Endothelial cell (in vitro differentiated cells): ENCODE measurements at regions not wholly inside any gene's neighbourhood (a gene's known extent, or its start where the extent isn't known, plus 50 kb on each side); places are given as distances from the start of the nearest gene placed in this dataset.

Experiments
- DNase-seq: peaks from one replicate; pipeline ENCODE4 v3.0.0; 2021; ENCODE audit warnings: low spot score
- H3K27ac Mint-ChIP-seq: one replicate; pipeline ENCODE4 v1.8.0; 2021; ENCODE audit warnings: mixed read lengths, inconsistent platforms; ENCODE audit not compliant: unreplicated experiment
- H3K27me3 Mint-ChIP-seq: one replicate; pipeline ENCODE4 v1.8.0; 2021; ENCODE audit warnings: mild to moderate bottlenecking, moderate library complexity, mixed read lengths, inconsistent platforms; ENCODE audit not compliant: unreplicated experiment
- H3K36me3 Mint-ChIP-seq: one replicate; pipeline ENCODE4 v1.8.0; 2021; ENCODE audit warnings: mild to moderate bottlenecking, low read depth, mixed read lengths, inconsistent platforms; ENCODE audit not compliant: unreplicated experiment
- H3K4me1 Mint-ChIP-seq: one replicate; pipeline ENCODE4 v1.8.0; 2021; ENCODE audit warnings: mild to moderate bottlenecking, mixed read lengths, inconsistent platforms; ENCODE audit not compliant: unreplicated experiment
- H3K4me3 Mint-ChIP-seq: one replicate; pipeline ENCODE4 v1.8.0; 2021; ENCODE audit warnings: mild to moderate bottlenecking, mixed read lengths, inconsistent platforms; ENCODE audit not compliant: unreplicated experiment
- H3K9me3 Mint-ChIP-seq: one replicate; pipeline ENCODE4 v1.8.0; 2021; ENCODE audit warnings: mixed read lengths, inconsistent platforms; ENCODE audit not compliant: unreplicated experiment
- CTCF ChIP-seq: fragments of 200-600 bp; sonication (generic); IDR thresholded peaks from one replicate; pipeline ENCODE4 v1.5.0; 2021; ENCODE audit warnings: antibody characterized with exemption; ENCODE audit not compliant: unreplicated experiment

GRCh38 chr2:185335879-185336278 is 402.7 kb upstream of the FSIP2 start:
- no peak for DNase-seq
- H3K27ac Mint-ChIP-seq = no peak overlapping the region
- TF ChIP-seq CTCF = no peak
- H3K4me3 Mint-ChIP-seq = no peak overlapping the region
- no peaks in the 10 kb centered on the region for H3K9me3 Mint-ChIP-seq
- no peaks in the 10 kb centered on the region for H3K4me1 Mint-ChIP-seq
- peaks cover 2% of the 10 kb centered on the region for H3K27me3 Mint-ChIP-seq
- no peaks in the 10 kb centered on the region for H3K36me3 Mint-ChIP-seq

- Mint-ChIP-seq H3K9me3 (no peaks in the 10 kb centered on the region), H3K36me3 (no peaks in the 10 kb centered on the region)
Measured at GRCh38 chr2:185337033-185337432, 401.6 kb upstream of the FSIP2 start.

GRCh38 chr2:185338104-185338503 is 400.5 kb upstream of the FSIP2 start:
- Mint-ChIP-seq H3K27me3 (peaks cover 2% of the 10 kb centered on the region), H3K4me1 (no peaks in the 10 kb centered on the region), H3K27ac (no peak overlapping the region), H3K36me3 (no peaks in the 10 kb centered on the region), H3K4me3 (no peak overlapping the region), H3K9me3 (no peaks in the 10 kb centered on the region)
- DNase-seq = no peak
- no peak for TF ChIP-seq CTCF

More at GRCh38 chr2:185337033-185337432, 401.6 kb upstream of the FSIP2 start:
- Mint-ChIP-seq H3K27me3 (peaks cover 2% of the 10 kb centered on the region), H3K4me3 (no peak overlapping the region), H3K27ac (no peak overlapping the region), H3K4me1 (no peaks in the 10 kb centered on the region)
- DNase-seq = no peak
- no peak for TF ChIP-seq CTCF

- no peaks in the 10 kb centered on the region for H3K9me3 Mint-ChIP-seq
- H3K36me3 Mint-ChIP-seq = no peaks in the 10 kb centered on the region
- H3K4me1 Mint-ChIP-seq = no peaks in the 10 kb centered on the region
- H3K27ac Mint-ChIP-seq = no peak overlapping the region
- no peak overlapping the region for H3K4me3 Mint-ChIP-seq
- no peaks in the 10 kb centered on the region for H3K27me3 Mint-ChIP-seq
- TF ChIP-seq CTCF = no peak
- DNase-seq = no peak
Measured at GRCh38 chr2:185347445-185347844, 391.2 kb upstream of the FSIP2 start.

- Mint-ChIP-seq H3K36me3 (no peaks in the 10 kb centered on the region), H3K4me1 (no peaks in the 10 kb centered on the region), H3K27ac (no peak overlapping the region), H3K9me3 (no peaks in the 10 kb centered on the region), H3K4me3 (no peak overlapping the region), H3K27me3 (no peaks in the 10 kb centered on the region)
- TF ChIP-seq CTCF = no peak
- no peak for DNase-seq
Measured at GRCh38 chr2:185360776-185361175, 377.8 kb upstream of the FSIP2 start.
